PC-9 (cell line): ENCODE measurements at regions not wholly inside any gene's neighbourhood (a gene's known extent, or its start where the extent isn't known, plus 50 kb on each side); places are given as distances from the start of the nearest gene placed in this dataset.

Experiments used
- CTCF ChIP-seq: fragments of 200-600 bp; sonication (generic); conservative IDR thresholded peaks from 2 replicates; pipeline ENCODE4 v1.6.1; 2017; ENCODE audit warnings: mixed run types, antibody characterized with exemption, mild to moderate bottlenecking, moderate library complexity
- EZH2 ChIP-seq: fragments of 200-600 bp; sonication (generic); IDR thresholded peaks from 2 replicates; pipeline ENCODE4 v1.8.0; 2017; ENCODE audit warnings: antibody characterized with exemption, low read depth

- TF ChIP-seq CTCF (no peak), EZH2 (no peak)
Measured at GRCh38 chr14:85293612-85294234, 236.2 kb upstream of the FLRT2 start.
